ENCODE measurements at regions not wholly inside any gene's neighbourhood (a gene's known extent, or its start where the extent isn't known, plus 50 kb on each side); places are given as distances from the start of the nearest gene placed in this dataset.

GRCh38 chr3:26515351-26515750, 107.2 kb upstream of the LRRC3B start:
- TF ChIP-seq, protein P1, sequence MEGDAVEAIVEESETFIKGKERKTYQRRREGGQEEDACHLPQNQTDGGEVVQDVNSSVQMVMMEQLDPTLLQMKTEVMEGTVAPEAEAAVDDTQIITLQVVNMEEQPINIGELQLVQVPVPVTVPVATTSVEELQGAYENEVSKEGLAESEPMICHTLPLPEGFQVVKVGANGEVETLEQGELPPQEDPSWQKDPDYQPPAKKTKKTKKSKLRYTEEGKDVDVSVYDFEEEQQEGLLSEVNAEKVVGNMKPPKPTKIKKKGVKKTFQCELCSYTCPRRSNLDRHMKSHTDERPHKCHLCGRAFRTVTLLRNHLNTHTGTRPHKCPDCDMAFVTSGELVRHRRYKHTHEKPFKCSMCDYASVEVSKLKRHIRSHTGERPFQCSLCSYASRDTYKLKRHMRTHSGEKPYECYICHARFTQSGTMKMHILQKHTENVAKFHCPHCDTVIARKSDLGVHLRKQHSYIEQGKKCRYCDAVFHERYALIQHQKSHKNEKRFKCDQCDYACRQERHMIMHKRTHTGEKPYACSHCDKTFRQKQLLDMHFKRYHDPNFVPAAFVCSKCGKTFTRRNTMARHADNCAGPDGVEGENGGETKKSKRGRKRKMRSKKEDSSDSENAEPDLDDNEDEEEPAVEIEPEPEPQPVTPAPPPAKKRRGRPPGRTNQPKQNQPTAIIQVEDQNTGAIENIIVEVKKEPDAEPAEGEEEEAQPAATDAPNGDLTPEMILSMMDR (conservative IDR thresholded peaks at IDR 0.05), result no peak
- Mint-ChIP-seq H3K4me1 (ENCODE audit: unreplicated experiment) (peaks cover 7% of the 10 kb centered on the region), H3K27me3 (no peaks in the 10 kb centered on the region), H3K9me3 (peaks cover 11% of the 10 kb centered on the region), H3K4me3 (no peak overlapping the region), H3K36me3 (no peaks in the 10 kb centered on the region), H3K27ac (no peak overlapping the region)
- DNase-seq (ENCODE audit: extremely low spot score, unreplicated experiment), result no peak

GRCh38 chr3:26521261-26521660, 101.3 kb upstream of the LRRC3B start:
- no peaks in the 10 kb centered on the region for H3K36me3 Mint-ChIP-seq
- DNase-seq (ENCODE audit: extremely low spot score, unreplicated experiment), result no peak
- H3K4me3 Mint-ChIP-seq, result no peak overlapping the region
- no peaks in the 10 kb centered on the region for H3K4me1 Mint-ChIP-seq (ENCODE audit: unreplicated experiment)
- no peak overlapping the region for H3K27ac Mint-ChIP-seq
- H3K27me3 Mint-ChIP-seq, result no peaks in the 10 kb centered on the region
- H3K9me3 Mint-ChIP-seq, result peaks cover 15% of the 10 kb centered on the region
- TF ChIP-seq, protein P1 (conservative IDR thresholded peaks at IDR 0.05), result no peak

GRCh38 chr3:26522919-26523318, 99.7 kb upstream of the LRRC3B start:
- H3K4me1 Mint-ChIP-seq (ENCODE audit: unreplicated experiment), result no peaks in the 10 kb centered on the region

DNA sequence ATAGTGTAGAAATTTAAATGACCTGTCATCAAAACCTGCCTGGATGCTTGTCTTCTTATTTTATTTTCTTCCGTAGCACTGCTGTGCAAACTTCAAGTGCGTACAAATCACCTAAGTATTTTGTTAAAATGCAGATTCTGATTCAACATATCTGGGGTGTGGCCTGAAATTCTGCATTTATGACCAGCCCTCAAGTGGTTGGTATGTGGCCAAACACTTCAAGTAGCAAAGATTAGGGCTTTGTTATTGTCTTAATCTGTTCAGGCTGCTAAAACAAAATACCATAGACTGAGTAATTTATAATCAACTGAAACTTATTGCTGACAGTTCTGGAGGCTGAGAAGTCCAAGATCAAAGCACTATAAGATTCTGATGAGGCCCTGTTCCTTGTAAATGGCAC, 97.6 kb upstream of the LRRC3B start:
- no peaks in the 10 kb centered on the region for H3K4me1 Mint-ChIP-seq (ENCODE audit: unreplicated experiment)
- H3K9me3 Mint-ChIP-seq, result peaks cover 12% of the 10 kb centered on the region
- TF ChIP-seq, protein P1 (conservative IDR thresholded peaks at IDR 0.05), result no peak
- H3K4me3 Mint-ChIP-seq, result no peak overlapping the region
- no peaks in the 10 kb centered on the region for H3K36me3 Mint-ChIP-seq
- H3K27me3 Mint-ChIP-seq, result no peaks in the 10 kb centered on the region
- H3K27ac Mint-ChIP-seq, result no peak overlapping the region
- DNase-seq (ENCODE audit: extremely low spot score, unreplicated experiment), result no peak

More at GRCh38 chr3:26522919-26523318, 99.7 kb upstream of the LRRC3B start:
- no peak overlapping the region for H3K4me3 Mint-ChIP-seq
- no peaks in the 10 kb centered on the region for H3K36me3 Mint-ChIP-seq
- no peaks in the 10 kb centered on the region for H3K27me3 Mint-ChIP-seq
- H3K27ac Mint-ChIP-seq, result no peak overlapping the region
- DNase-seq (ENCODE audit: extremely low spot score, unreplicated experiment), result no peak
- H3K9me3 Mint-ChIP-seq, result peaks cover 10% of the 10 kb centered on the region
- TF ChIP-seq, protein P1 (conservative IDR thresholded peaks at IDR 0.05), result no peak

- H3K4me1 Mint-ChIP-seq (ENCODE audit: unreplicated experiment), result no peaks in the 10 kb centered on the region
- TF ChIP-seq, protein P1 (conservative IDR thresholded peaks at IDR 0.05), result no peak
- no peaks in the 10 kb centered on the region for H3K9me3 Mint-ChIP-seq
- H3K27me3 Mint-ChIP-seq, result no peaks in the 10 kb centered on the region
- no peaks in the 10 kb centered on the region for H3K36me3 Mint-ChIP-seq
- H3K27ac Mint-ChIP-seq, result no peak overlapping the region
- DNase-seq (ENCODE audit: extremely low spot score, unreplicated experiment), result no peak
- H3K4me3 Mint-ChIP-seq, result no peak overlapping the region
Measured at GRCh38 chr3:26535151-26535550, 87.4 kb upstream of the LRRC3B start.

- DNase-seq (ENCODE audit: extremely low spot score, unreplicated experiment), result no peak
- Mint-ChIP-seq H3K36me3 (no peaks in the 10 kb centered on the region), H3K4me1 (ENCODE audit: unreplicated experiment) (no peaks in the 10 kb centered on the region), H3K27me3 (no peaks in the 10 kb centered on the region), H3K27ac (no peak overlapping the region), H3K9me3 (no peaks in the 10 kb centered on the region), H3K4me3 (no peak overlapping the region)
- TF ChIP-seq, protein P1 (conservative IDR thresholded peaks at IDR 0.05), result no peak
Measured at GRCh38 chr3:26536955-26537354, 85.6 kb upstream of the LRRC3B start.

Measured in type B pancreatic cell (in vitro differentiated cells).